HG03558 (cell line): ENCODE measurements at regions not wholly inside any gene's neighbourhood (a gene's known extent, or its start where the extent isn't known, plus 50 kb on each side); places are given as distances from the start of the nearest gene placed in this dataset.
A peak's percentile ranks its signal among the peaks of the same experiment; 100 is the strongest.
"Not testable (repeated sequence)": the region's sequence is repeated elsewhere in the genome, so short reads cannot be mapped to it uniquely, and the experiment has no call there.

Experiments used
- ATAC-seq: cut with Tn5 transposase; IDR thresholded peaks from one replicate; pipeline ENCODE4 v1.9.1; 2021; ENCODE audit warnings: moderate number of reproducible peaks; ENCODE audit not compliant: unreplicated experiment; ENCODE audit errors: extremely low read depth

DNA sequence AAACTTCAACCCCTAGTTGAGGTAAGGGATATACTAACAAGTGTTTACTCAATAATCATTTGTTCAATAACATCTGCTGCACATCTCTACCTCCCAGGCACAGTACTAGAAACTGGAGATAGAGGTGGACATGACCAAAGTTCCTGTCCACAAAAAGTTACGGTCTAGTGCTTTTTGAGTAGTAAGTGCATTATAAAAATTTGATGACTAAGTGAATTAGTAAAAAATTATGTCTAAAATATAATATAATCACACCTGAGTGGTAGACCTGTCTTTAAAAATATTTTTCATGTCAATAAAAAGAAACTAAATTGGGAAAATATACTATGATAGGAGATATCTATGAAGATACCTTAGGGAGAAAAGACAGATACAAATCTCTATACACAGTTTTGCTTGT lies 121.5 kb upstream of the FHIT start:
- ATAC-seq: no peak

GRCh38 chr3:61378311-61378710 lies 127.1 kb upstream of the FHIT start:
- ATAC-seq: no peak

DNA sequence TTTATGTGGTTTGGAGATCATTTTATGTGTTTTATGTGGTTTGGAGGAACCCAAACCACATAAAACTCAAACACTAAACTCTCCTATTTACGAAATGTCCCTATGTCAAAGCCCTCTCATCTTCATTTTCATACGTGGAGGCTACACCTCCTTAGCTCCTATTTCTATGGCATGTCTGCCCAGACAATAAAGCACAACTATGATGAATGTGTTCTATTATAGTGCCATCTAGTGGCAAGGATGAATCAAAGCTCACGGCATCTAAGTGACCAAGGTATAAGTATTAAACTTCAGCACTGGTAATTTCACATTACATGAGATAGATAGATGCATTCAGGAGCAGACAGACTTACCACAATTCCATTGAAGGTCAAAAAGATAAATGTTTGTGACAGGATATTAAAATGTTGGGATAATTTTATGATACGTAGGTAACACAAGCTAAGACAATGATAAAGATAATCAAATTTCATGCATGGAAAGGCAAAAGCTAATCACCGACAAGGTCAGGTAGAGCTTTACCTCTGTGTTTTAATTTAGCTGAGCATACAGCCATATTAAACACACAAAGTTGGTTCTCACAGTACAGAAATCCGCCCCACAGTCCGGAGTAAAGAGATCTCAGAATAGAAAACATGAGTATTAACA lies 130.6 kb upstream of the FHIT start:
- ATAC-seq: peak; percentile 85

- ATAC-seq: no peak
These were observed 136.6 kb upstream of the FHIT start for GRCh38 chr3:61387817-61388216.

- ATAC-seq: not testable (repeated sequence)
These were observed 142.3 kb upstream of the FHIT start for GRCh38 chr3:61393480-61393947.

GRCh38 chr3:61401359-61401758 lies 150.1 kb upstream of the FHIT start:
- no peak for ATAC-seq

GRCh38 chr3:61407397-61407796 lies 154.0 kb upstream of the PTPRG start:
- ATAC-seq: no peak

DNA sequence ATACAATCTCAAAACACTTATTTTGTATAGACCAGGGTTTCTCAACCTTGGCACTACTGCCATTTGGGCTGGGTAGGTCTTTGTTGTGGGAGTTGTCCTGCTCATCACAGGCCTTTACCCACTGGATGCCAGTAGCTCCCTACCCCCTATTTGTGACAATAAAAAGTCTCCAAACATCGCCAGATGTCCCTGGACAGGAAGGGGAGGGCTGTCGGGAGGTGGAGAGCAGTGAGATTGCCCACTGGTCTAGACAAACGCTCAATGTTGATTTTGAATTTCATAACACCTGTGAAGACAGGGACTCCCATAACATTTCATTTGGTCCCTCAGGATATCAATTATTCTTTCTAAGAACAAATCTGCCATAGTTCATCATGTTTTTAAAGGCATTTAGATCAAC lies 151.7 kb upstream of the PTPRG start:
- ATAC-seq: no peak

DNA sequence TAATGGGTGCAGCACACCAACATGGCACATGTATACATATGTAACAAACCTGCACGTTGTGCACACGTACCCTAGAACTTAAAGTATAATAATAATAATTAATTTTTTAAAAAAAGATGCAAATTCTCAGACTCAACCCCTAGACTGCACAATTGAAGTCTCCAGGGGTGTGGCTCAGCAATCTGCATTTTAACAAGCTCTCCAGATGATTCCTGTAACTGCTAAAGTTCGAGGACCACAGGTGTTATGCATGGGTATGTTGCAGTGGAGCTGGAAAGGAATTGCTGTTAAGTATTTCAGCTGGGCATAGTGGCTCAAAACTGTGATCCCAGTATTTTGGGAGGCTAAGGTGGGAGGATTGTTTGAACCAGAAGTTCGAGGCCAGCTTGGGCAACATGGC lies 151.0 kb upstream of the PTPRG start:
- ATAC-seq: not testable (repeated sequence)

DNA sequence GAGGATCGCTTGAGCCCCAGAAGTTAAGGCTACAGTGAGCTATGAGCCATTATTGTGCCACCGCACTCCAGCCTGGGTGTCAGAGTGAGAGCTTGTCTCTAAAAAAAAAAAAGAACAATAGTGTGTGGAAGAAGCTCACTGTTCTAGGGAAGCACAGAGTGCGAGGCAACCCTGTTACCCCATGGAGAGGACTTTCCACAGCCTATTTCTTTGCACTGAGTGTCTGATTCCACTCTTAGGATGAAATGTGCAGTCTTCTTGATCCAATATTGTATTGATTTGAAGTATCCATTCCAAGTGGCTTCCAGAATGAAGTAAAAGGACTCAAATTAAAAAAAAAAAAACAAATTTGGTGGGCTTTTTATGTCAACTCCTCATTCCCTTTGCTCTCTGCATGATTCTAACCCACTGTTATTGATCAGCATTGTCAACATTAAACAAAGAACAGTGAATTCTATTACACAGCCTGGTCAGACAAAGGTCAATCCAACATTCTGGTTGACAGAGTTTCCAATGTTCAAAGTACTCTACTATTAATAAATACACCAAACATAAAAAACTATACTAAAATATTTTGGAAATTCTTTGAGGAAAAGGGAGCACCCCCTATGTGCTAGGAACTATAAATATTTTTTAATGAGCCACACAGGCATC lies 150.2 kb upstream of the PTPRG start:
- no peak for ATAC-seq

DNA sequence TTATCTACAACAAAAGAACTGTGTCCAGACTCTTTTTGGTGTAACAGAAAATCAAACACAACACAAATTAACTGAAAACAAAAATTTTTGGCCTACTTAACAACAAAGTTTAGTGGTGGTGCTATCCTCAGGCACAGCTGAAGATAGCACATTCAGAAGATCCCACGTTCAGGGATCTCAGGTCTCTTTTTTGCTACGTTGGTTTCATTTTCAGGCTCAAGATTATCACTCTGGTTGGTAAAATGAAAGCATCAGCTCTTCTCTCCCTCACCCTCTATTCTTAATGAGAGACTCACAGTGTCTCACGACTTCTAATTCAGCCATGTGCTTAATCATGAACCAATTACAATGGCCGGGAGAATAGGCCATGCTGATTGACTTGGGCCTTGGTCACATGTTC lies 146.9 kb upstream of the PTPRG start:
- ATAC-seq: no peak

DNA sequence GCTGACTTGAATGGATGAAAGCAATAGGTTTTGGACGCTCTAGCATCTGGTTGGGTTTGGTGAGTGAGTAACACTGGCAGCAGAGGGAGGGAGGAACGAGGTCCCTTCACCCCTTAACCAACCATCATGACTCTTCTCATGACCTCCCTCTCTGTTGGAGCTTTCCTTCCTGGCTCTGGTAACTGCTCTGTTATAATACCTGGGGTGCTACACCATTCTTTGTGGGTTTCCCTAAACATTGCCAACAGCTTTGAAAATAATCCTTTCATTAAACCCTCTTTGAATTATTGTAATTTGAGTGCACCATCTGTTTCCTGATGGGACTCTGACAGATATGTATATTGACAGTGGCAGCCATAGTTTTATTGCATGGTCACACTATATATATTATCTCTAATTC lies 146.2 kb upstream of the PTPRG start:
- ATAC-seq: no peak

GRCh38 chr3:61416618-61417017 lies 144.8 kb upstream of the PTPRG start:
- no peak for ATAC-seq

DNA sequence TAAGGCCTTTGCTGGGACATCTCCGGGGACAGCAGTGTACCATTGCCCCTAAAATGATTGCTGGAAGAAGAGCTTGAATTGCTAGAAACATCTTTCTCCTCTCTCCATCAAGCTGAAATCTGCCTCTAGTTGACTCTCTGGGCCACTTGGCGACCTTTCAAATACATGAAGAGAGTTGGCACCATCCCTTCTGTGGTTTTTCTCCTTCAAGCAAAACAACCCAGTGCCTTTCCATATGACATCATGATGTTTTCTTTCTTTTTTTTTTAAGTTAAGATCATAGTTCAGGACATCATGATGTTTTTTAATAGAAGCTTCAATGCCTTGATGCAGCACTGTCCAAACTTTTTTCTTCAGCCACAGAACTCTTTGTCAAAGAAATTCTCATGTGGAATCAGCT lies 144.0 kb upstream of the PTPRG start:
- ATAC-seq: no peak

- ATAC-seq: no peak
These were observed 141.1 kb upstream of the PTPRG start for GRCh38 chr3:61420136-61420759.

- no peak for ATAC-seq
These were observed 138.3 kb upstream of the PTPRG start for GRCh38 chr3:61422945-61423673.

GRCh38 chr3:61425356-61425755 lies 136.0 kb upstream of the PTPRG start:
- ATAC-seq: no peak

GRCh38 chr3:61429106-61429505 lies 132.3 kb upstream of the PTPRG start:
- no peak for ATAC-seq

DNA sequence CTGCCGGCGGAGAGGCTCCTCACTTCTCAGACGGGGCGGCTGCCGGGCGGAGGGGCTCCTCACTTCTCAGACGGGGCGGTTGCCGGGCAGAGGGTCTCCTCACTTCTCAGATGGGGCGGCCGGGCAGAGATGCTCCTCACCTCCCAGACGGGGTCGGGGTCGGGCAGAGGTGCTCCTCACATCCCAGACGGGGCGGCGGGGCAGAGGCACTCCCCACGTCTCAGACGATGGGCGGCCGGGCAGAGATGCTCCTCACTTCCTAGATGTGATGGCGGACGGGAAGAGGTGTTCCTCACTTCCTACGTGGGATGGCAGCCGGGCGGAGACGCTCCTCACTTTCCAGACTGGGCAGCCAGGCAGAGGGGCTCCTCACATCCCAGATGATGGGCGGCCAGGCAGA lies 126.5 kb upstream of the PTPRG start:
- ATAC-seq: not testable (repeated sequence)

DNA sequence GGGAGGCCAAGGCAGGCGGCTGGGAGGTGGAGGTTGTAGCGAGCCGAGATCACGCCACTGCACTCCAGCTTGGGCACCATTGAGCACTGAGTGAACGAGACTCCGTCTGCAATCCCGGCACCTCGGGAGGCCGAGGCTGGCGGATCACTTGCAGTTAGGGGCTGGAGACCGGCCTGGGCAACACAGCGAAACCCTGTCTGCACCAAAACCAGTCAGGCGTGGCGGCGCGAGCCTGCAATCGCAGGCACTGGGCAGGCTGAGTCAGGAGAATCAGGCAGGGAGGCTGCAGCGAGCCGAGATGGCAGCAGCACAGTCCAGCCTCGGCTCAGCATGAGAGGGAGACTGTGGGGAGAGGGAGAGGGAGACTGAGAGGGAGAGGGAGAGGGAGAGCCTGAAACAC lies 126.0 kb upstream of the PTPRG start:
- ATAC-seq: not testable (repeated sequence)
